ENCODE measurements at regions not wholly inside any gene's neighbourhood (a gene's known extent, or its start where the extent isn't known, plus 50 kb on each side); places are given as distances from the start of the nearest gene placed in this dataset.
A peak's percentile ranks its signal among the peaks of the same experiment; 100 is the strongest.

DNA sequence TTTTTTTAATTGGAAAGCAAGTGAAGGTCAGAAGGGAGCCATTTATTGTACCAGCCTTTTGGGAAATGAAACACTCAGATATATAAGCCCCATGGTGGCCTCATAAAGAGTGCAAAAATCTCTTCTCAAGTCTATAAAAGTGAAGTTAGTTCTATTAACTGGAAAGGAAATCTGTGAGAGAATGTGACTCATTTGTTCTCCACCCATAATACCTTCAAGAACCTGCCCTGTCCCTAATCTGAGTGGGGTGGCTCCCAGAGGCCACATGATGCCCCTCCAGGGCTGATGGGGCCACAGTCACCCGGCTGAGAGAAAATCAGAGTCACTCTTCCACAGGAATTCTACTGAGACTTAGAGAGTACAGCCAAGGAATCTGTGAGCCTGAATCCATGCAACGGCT, 65.8 kb upstream of the SERP2 start:
- no peak overlapping the region for H3K27ac Mint-ChIP-seq (ENCODE audit: unreplicated experiment)
- H3K27me3 Mint-ChIP-seq (ENCODE audit: low read depth): peaks cover 11% of the 10 kb centered on the region
- TF ChIP-seq CTCF (conservative IDR thresholded peaks at IDR 0.05): no peak
- DNase-seq (ENCODE audit: low read depth, low spot score): no peak
- peak overlapping the region; percentile 64 for H3K4me3 Mint-ChIP-seq
- H3K36me3 Mint-ChIP-seq (ENCODE audit: low read depth): no peaks in the 10 kb centered on the region
- H3K4me1 Mint-ChIP-seq: peaks cover 62% of the 10 kb centered on the region
- H3K9me3 Mint-ChIP-seq: no peaks in the 10 kb centered on the region

GRCh38 chr13:44308352-44308751, 65.3 kb upstream of the SERP2 start:
- Mint-ChIP-seq H3K27ac (ENCODE audit: unreplicated experiment) (no peak overlapping the region), H3K27me3 (ENCODE audit: low read depth) (peaks cover 11% of the 10 kb centered on the region), H3K4me3 (no peak overlapping the region), H3K4me1 (peaks cover 60% of the 10 kb centered on the region), H3K36me3 (ENCODE audit: low read depth) (no peaks in the 10 kb centered on the region), H3K9me3 (no peaks in the 10 kb centered on the region)
- no peak for DNase-seq (ENCODE audit: low read depth, low spot score)
- no peak for TF ChIP-seq CTCF (conservative IDR thresholded peaks at IDR 0.05)

DNA sequence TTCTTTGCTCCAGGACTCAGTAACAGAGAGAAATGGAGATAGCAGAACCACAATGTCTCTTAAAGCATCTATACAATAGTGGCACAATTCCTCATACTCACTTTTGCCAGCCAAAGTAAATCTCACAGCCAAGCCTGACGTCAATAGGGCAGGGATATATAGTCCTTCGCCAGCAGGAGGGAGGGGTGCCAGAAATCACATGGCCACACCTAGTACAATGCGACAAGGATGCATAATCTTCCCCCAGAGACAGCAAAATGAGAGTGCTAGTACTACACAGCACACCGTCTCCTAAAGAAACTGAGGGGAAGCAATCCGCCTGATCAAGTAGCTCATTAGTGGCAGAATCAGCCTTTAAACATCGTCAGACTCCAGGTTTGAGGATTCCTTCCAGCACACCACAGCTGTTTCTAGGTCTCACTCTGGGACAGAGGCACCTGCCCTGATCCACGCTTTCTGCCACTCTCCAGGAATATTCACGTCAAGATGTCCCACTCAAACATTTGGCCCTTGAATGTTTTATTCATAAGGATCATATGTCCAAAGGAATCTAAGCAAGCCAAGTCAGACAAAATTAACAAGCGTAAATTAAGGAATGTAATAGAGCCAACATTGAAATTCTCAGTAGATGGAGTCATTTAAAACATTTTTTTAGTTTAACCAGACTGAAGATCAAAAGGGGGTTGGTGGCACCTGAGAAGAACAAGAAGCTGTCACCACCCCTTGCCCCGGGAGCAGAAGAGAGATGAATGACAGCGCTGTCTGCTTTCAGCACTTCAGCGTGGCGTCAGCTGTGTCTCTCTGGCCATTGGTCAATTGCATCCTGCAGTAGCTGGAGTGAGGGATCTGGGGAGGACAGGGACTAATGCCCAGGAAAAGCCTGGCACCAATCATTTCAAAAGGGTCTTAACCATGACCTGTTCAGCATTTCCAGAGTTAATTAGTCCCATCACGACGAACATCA, 63.5 kb upstream of the SERP2 start:
- peaks cover 8% of the 10 kb centered on the region for H3K27me3 Mint-ChIP-seq (ENCODE audit: low read depth)
- H3K36me3 Mint-ChIP-seq (ENCODE audit: low read depth): no peaks in the 10 kb centered on the region
- no peak overlapping the region for H3K27ac Mint-ChIP-seq (ENCODE audit: unreplicated experiment)
- H3K4me3 Mint-ChIP-seq: no peak overlapping the region
- no peaks in the 10 kb centered on the region for H3K9me3 Mint-ChIP-seq
- DNase-seq (ENCODE audit: low read depth, low spot score): no peak
- peaks cover 47% of the 10 kb centered on the region for H3K4me1 Mint-ChIP-seq
- TF ChIP-seq CTCF (conservative IDR thresholded peaks at IDR 0.05): no peak

DNA sequence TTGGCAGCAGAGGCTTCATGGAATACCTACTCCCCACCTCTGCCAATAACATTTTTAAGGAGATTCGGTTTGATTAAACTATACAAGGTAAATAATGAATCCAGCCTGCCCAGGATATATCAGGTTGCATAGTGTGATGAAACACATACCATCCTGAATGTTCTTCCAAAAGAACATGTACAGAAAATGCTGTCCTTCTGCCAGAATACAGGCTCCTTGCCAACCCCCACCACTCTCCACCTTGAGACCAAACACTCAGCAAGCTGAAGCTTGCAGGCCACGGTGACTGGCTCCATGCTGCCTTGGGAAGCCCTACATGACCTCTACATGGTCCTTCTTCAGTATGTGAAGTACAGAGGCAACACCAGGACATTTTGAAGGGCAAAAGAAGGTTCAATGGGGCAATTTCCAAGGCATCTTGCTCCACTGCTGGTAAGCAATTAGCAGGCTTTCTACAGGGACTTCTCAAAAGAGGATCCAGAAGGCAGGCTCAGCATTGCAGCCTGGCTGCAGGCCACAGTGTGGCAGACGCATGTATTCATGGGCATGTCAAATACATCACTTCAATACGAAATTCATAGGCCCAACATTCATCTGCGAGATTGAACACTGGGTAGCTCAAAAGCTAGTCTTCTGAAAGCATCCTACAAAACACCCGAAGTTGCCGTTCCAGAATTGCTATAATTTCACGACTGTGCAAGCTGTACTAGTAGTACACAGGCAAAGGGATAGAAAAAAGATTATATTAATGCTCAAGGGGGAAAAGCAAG, 62.4 kb upstream of the SERP2 start:
- H3K36me3 Mint-ChIP-seq (ENCODE audit: low read depth): no peaks in the 10 kb centered on the region
- peaks cover 36% of the 10 kb centered on the region for H3K4me1 Mint-ChIP-seq
- no peak for TF ChIP-seq CTCF (conservative IDR thresholded peaks at IDR 0.05)
- peaks cover 8% of the 10 kb centered on the region for H3K27me3 Mint-ChIP-seq (ENCODE audit: low read depth)
- H3K4me3 Mint-ChIP-seq: no peak overlapping the region
- H3K9me3 Mint-ChIP-seq: no peaks in the 10 kb centered on the region
- DNase-seq (ENCODE audit: low read depth, low spot score): no peak
- H3K27ac Mint-ChIP-seq (ENCODE audit: unreplicated experiment): no peak overlapping the region

- no peak overlapping the region for H3K27ac Mint-ChIP-seq (ENCODE audit: unreplicated experiment)
- no peak for TF ChIP-seq CTCF (conservative IDR thresholded peaks at IDR 0.05)
- H3K4me3 Mint-ChIP-seq: no peak overlapping the region
- peaks cover 26% of the 10 kb centered on the region for H3K4me1 Mint-ChIP-seq
- H3K27me3 Mint-ChIP-seq (ENCODE audit: low read depth): peaks cover 11% of the 10 kb centered on the region
- H3K36me3 Mint-ChIP-seq (ENCODE audit: low read depth): no peaks in the 10 kb centered on the region
- H3K9me3 Mint-ChIP-seq: no peaks in the 10 kb centered on the region
- no peak for DNase-seq (ENCODE audit: low read depth, low spot score)
Observed at GRCh38 chr13:44312131-44312530, 61.5 kb upstream of the SERP2 start.
